Hepatocyte (in vitro differentiated cells): ENCODE measurements at regions not wholly inside any gene's neighbourhood (a gene's known extent, or its start where the extent isn't known, plus 50 kb on each side); places are given as distances from the start of the nearest gene placed in this dataset.

Experiments
- EZH2 ChIP-seq: fragments of 200-600 bp; sonication (generic); IDR thresholded peaks from 2 replicates; pipeline ENCODE4 v1.6.1; 2016; ENCODE audit warnings: antibody characterized with exemption, mild to moderate bottlenecking, borderline replicate concordance
- TF ChIP-seq, protein P1 (sequence below): fragments of 200-600 bp; sonication (generic); IDR thresholded peaks from 2 replicates; pipeline ENCODE4 v1.5.1; 2016; ENCODE audit warnings: antibody characterized with exemption, mild to moderate bottlenecking; ENCODE audit not compliant: poor library complexity

DNA sequence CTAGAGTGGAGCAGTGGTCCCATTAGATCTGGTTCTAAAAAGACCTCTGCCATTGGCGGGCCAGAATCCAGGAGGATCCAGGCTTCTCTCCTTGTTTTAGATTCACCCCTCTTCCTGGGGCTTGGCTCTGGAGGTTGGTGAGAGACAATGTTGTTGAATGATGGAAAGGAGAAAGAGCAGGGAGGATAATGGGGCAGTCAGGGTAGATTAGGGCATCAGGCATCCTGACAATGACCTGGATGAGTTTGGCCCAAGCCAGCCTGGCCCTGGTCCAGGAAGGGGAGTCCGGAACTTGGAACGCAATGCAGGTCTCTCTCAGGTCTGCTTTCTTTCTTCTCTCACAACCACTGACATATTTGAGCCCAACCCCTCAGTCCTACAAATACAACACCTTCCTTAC, 260.1 kb upstream of the RASGRP1 start:
- no peak for TF ChIP-seq EZH2
- TF ChIP-seq, protein P1, sequence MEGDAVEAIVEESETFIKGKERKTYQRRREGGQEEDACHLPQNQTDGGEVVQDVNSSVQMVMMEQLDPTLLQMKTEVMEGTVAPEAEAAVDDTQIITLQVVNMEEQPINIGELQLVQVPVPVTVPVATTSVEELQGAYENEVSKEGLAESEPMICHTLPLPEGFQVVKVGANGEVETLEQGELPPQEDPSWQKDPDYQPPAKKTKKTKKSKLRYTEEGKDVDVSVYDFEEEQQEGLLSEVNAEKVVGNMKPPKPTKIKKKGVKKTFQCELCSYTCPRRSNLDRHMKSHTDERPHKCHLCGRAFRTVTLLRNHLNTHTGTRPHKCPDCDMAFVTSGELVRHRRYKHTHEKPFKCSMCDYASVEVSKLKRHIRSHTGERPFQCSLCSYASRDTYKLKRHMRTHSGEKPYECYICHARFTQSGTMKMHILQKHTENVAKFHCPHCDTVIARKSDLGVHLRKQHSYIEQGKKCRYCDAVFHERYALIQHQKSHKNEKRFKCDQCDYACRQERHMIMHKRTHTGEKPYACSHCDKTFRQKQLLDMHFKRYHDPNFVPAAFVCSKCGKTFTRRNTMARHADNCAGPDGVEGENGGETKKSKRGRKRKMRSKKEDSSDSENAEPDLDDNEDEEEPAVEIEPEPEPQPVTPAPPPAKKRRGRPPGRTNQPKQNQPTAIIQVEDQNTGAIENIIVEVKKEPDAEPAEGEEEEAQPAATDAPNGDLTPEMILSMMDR: no peak
